Panc1 (cell line): ENCODE measurements at regions not wholly inside any gene's neighbourhood (a gene's known extent, or its start where the extent isn't known, plus 50 kb on each side); places are given as distances from the start of the nearest gene placed in this dataset.

ENCODE experiments used
- CTCF ChIP-seq: fragments of 450-650 bp; IDR thresholded peaks from 2 replicates; pipeline ENCODE4 v1.5.1; 2017; ENCODE audit warnings: mild to moderate bottlenecking
- POLR2AphosphoS5 ChIP-seq: IDR thresholded peaks from 2 replicates; pipeline ENCODE4 v1.6.1; 2012; ENCODE audit warnings: mild to moderate bottlenecking, low read depth, low read length, moderate library complexity
- SIN3A ChIP-seq: IDR thresholded peaks from 2 replicates; pipeline ENCODE4 v1.6.1; 2012; ENCODE audit warnings: low read depth, mild to moderate bottlenecking, low read length, moderate library complexity, borderline replicate concordance; ENCODE audit not compliant: insufficient read depth

DNA sequence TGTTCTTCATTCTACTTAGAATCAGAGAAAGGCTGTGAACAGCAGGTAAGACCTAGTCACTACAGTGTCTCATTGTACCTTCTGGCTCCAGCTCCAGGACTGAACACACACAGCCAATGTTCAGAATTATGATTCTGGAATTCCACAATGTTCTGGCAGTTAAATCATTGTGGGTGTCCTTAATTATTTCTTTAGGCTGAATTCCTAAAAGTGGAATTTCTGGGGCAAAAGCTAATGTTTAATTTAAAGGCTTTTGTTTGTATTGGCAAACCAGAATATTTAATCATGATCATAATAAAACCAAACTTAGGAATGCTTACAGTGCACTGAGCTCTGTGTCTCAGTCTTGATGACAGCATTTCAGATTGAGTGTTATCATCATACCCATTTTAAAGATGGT is 67.0 kb upstream of the FAT1 start:
- TF ChIP-seq CTCF, result no peak
- TF ChIP-seq POLR2AphosphoS5, result no peak
- no peak for TF ChIP-seq SIN3A
